Ishikawa (cell line): ENCODE measurements at regions not wholly inside any gene's neighbourhood (a gene's known extent, or its start where the extent isn't known, plus 50 kb on each side); places are given as distances from the start of the nearest gene placed in this dataset.

ENCODE experiments used
- EP300 ChIP-seq: IDR thresholded peaks from 2 replicates; pipeline ENCODE4 v1.6.1; 2012; ENCODE audit warnings: borderline replicate concordance
- RAD21 ChIP-seq: IDR thresholded peaks from 2 replicates; pipeline ENCODE4 v1.6.1; 2012; ENCODE audit warnings: low read depth
- TAF1 ChIP-seq: IDR thresholded peaks from 2 replicates; pipeline ENCODE4 v1.6.1; 2012; ENCODE audit warnings: low read depth, mild to moderate bottlenecking

GRCh38 chr18:46421973-46422551 lies 235.0 kb downstream of the LOXHD1 start:
- TF ChIP-seq EP300 (no peak), RAD21 (no peak), TAF1 (no peak)
